ENCODE measurements at regions not wholly inside any gene's neighbourhood (a gene's known extent, or its start where the extent isn't known, plus 50 kb on each side); places are given as distances from the start of the nearest gene placed in this dataset.

DNA sequence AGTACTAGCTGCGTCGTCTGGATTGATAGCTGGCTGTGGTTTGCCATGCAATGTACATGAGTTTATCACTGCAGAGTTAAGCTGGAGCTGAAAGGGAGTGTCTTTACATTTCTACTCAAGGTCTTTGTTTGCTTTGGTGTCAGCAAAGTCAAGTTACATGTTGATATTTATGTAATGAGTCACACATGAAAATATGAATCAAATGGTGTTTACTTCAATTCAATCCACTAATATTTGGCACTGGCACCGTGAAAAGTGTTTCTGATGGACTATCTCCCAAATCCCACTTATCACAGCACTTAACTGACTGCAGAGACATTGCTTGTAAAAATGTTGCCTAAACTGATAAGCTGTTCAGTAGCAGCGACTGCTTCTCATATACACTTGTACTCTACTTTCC, 395.9 kb downstream of the TFEC start (continued):
- TF ChIP-seq ZFHX2 (tag by site-specific recombination; conservative IDR thresholded peaks at IDR 0.05) (no peak), ZBTB10 (tag by site-specific recombination; IDR thresholded peaks at IDR 0.05) (no peak), ZNF529 (tag by site-specific recombination; IDR thresholded peaks at IDR 0.05; ENCODE audit: insufficient replicate concordance) (no peak), ZIC2 (tag by site-specific recombination; IDR thresholded peaks at IDR 0.05) (no peak), OSR2 (tag by site-specific recombination; IDR thresholded peaks at IDR 0.05) (peak; percentile 86), SCRT2 (tag by site-specific recombination; IDR thresholded peaks at IDR 0.05) (peak; percentile 52; the same call in 1 of the 2 replicates), ZNF660 (tag by site-specific recombination; IDR thresholded peaks at IDR 0.05) (no peak), ZFP3 (tag by site-specific recombination; IDR thresholded peaks at IDR 0.05; ENCODE audit: low read depth) (no peak), ZNF629 (tag by site-specific recombination; IDR thresholded peaks at IDR 0.05) (0 out of 2 replicates have a peak, but pooled peaks have one; percentile 28), TCF7L2 (IDR thresholded peaks at IDR 0.05; ENCODE audit: borderline replicate concordance, low read depth, low read length) (peak; percentile 51; the same call in 1 of the 2 replicates), ZNF266 (tag by site-specific recombination; IDR thresholded peaks at IDR 0.05; ENCODE audit: low read depth) (no peak), ZBTB17 (tag by site-specific recombination; IDR thresholded peaks at IDR 0.05) (peak; percentile 64), KLF8 (tag by site-specific recombination; IDR thresholded peaks at IDR 0.05) (peak; percentile 60; the same call in 1 of the 2 replicates), YY2 (tag by site-specific recombination; IDR thresholded peaks at IDR 0.05) (no peak), SP3 (tag by site-specific recombination; IDR thresholded peaks at IDR 0.05) (no peak), ZNF354C (tag by site-specific recombination; IDR thresholded peaks at IDR 0.05; ENCODE audit: borderline replicate concordance, low read depth) (no peak), PRDM6 (tag by site-specific recombination; IDR thresholded peaks at IDR 0.05) (peak; percentile 77), ZNF548 (tag by site-specific recombination; IDR thresholded peaks at IDR 0.05) (no peak), ZNF530 (tag by site-specific recombination; IDR thresholded peaks at IDR 0.05; ENCODE audit: low read depth) (no peak), ZNF488 (tag by site-specific recombination; IDR thresholded peaks at IDR 0.05) (no peak), ZBTB21 (tag by site-specific recombination; IDR thresholded peaks at IDR 0.05) (peak; percentile 18; the same call in 1 of the 2 replicates), ZNF837 (tag by site-specific recombination; IDR thresholded peaks at IDR 0.05) (no peak)
- TF ChIP-seq, protein P1, sequence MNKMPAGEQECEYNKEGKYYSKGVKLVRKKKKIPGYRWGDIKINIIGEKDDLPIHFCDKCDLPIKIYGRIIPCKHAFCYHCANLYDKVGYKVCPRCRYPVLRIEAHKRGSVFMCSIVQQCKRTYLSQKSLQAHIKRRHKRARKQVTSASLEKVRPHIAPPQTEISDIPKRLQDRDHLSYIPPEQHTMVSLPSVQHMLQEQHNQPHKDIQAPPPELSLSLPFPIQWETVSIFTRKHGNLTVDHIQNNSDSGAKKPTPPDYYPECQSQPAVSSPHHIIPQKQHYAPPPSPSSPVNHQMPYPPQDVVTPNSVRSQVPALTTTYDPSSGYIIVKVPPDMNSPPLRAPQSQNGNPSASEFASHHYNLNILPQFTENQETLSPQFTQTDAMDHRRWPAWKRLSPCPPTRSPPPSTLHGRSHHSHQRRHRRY (tag by site-specific recombination; IDR thresholded peaks at IDR 0.05) = no peak
- TF ChIP-seq, protein P2, sequence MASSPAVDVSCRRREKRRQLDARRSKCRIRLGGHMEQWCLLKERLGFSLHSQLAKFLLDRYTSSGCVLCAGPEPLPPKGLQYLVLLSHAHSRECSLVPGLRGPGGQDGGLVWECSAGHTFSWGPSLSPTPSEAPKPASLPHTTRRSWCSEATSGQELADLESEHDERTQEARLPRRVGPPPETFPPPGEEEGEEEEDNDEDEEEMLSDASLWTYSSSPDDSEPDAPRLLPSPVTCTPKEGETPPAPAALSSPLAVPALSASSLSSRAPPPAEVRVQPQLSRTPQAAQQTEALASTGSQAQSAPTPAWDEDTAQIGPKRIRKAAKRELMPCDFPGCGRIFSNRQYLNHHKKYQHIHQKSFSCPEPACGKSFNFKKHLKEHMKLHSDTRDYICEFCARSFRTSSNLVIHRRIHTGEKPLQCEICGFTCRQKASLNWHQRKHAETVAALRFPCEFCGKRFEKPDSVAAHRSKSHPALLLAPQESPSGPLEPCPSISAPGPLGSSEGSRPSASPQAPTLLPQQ (tag by site-specific recombination; IDR thresholded peaks at IDR 0.05) = 0 out of 2 replicates have a peak, but pooled peaks have one; percentile 19
